ENCODE measurements at regions not wholly inside any gene's neighbourhood (a gene's known extent, or its start where the extent isn't known, plus 50 kb on each side); places are given as distances from the start of the nearest gene placed in this dataset.

GRCh38 chr22:49406047-49406650, 421.5 kb downstream of the BRD1 start:
- POLR2A ChIA-PET (ENCODE audit: unreplicated experiment), result no interaction called here
- no peak for DNase-seq
- no TSS peak for BruUV-seq (replicated peaks)

More at GRCh38 chr22:49406047-49406650, 421.5 kb downstream of the BRD1 start:
- WGBS, 2 experiments (ENCODE audit: extremely low coverage in 2 of 2, insufficient read length in 1 of 2), result 56% methylated on average over 6 of the region's 14 CpGs; no CpG with 5 or more reads in 1 of the 2 experiments
- Histone ChIP-seq H3K9me1 (ENCODE audit: insufficient read depth, low read length) (no peaks in the 10 kb centered on the region), H2AFZ (replicated peaks; ENCODE audit: low read length, poor library complexity) (no peak overlapping the region), H4K20me1 (ENCODE audit: insufficient read depth, low read length) (no peaks in the 10 kb centered on the region), H3K27me3 (ENCODE audit: control insufficient read depth, insufficient read depth, low read length) (no peaks in the 10 kb centered on the region), H3K23ac (ENCODE audit: low read depth, low read length) (no peak overlapping the region), H2AK5ac (ENCODE audit: low read depth, low read length) (no peak overlapping the region), H2BK120ac (ENCODE audit: low read depth, low read length) (no peak overlapping the region), H4K5ac (ENCODE audit: low read depth, low read length) (no peak overlapping the region), H4K8ac (ENCODE audit: low read depth in 2 of 2, low read length in 2 of 2) (no peak overlapping the region), H3K27ac (ENCODE audit: insufficient read depth, low read length) (no peak overlapping the region), H3K4me3 (ENCODE audit: insufficient read depth, low read depth, low read length) (no peak overlapping the region), H3K79me1 (ENCODE audit: low read depth in 1 of 2, low read length in 2 of 2) (no peaks in the 10 kb centered on the region), H3K9ac (ENCODE audit: low read depth, low read length) (no peak overlapping the region), H3K18ac (ENCODE audit: low read depth, low read length) (no peak overlapping the region), H3K4ac (ENCODE audit: low read depth, low read length) (no peak overlapping the region), H3K4me2 (ENCODE audit: low read depth, low read length) (no peak overlapping the region), H3K36me3 (ENCODE audit: control insufficient read depth, insufficient read depth, low read length) (no peaks in the 10 kb centered on the region), H3K4me1 (ENCODE audit: control insufficient read depth, insufficient read depth, low read length) (no peaks in the 10 kb centered on the region), H3K56ac (ENCODE audit: extremely low read depth, insufficient read depth, low read length) (no peak overlapping the region), H3K9me3 (ENCODE audit: control insufficient read depth, insufficient read depth, low read length) (peaks cover 42% of the 10 kb centered on the region), H2BK5ac (ENCODE audit: low read depth, low read length, poor library complexity, severe bottlenecking) (no peak overlapping the region), H3K14ac (replicated peaks; ENCODE audit: low read depth, low read length) (no peak overlapping the region), H2BK20ac (ENCODE audit: low read depth, low read length) (no peak overlapping the region), H2BK15ac (ENCODE audit: low read depth, low read length) (no peak overlapping the region), H4K91ac (ENCODE audit: insufficient read depth, low read depth, low read length) (no peak overlapping the region), H2AK9ac (replicated peaks; ENCODE audit: low read depth, low read length, poor library complexity) (no peak overlapping the region)
- no peak for TF ChIP-seq ELK1 (IDR thresholded peaks at IDR 0.05; ENCODE audit: borderline replicate concordance, low read depth, low read length)
- TF ChIP-seq CEBPB (IDR thresholded peaks at IDR 0.05; ENCODE audit: low read depth, low read length), result no peak
- no peak for TF ChIP-seq SMC3 (IDR thresholded peaks at IDR 0.05; ENCODE audit: low read depth, low read length)
- TF ChIP-seq, protein P1, sequence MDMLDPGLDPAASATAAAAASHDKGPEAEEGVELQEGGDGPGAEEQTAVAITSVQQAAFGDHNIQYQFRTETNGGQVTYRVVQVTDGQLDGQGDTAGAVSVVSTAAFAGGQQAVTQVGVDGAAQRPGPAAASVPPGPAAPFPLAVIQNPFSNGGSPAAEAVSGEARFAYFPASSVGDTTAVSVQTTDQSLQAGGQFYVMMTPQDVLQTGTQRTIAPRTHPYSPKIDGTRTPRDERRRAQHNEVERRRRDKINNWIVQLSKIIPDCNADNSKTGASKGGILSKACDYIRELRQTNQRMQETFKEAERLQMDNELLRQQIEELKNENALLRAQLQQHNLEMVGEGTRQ (IDR thresholded peaks at IDR 0.05; ENCODE audit: low read depth, low read length), result no peak
- TF ChIP-seq MAFK (IDR thresholded peaks at IDR 0.05; ENCODE audit: low read depth, low read length), result no peak
- TF ChIP-seq POLR2A (IDR thresholded peaks at IDR 0.05; ENCODE audit: low read depth, low read length), result no peak
- TF ChIP-seq BHLHE40 (IDR thresholded peaks at IDR 0.05; ENCODE audit: low read depth, low read length), result no peak
- no peak for TF ChIP-seq RFX5 (IDR thresholded peaks at IDR 0.05; ENCODE audit: low read depth, low read length)
- no peak for TF ChIP-seq MXI1 (IDR thresholded peaks at IDR 0.05; ENCODE audit: borderline replicate concordance, low read depth, low read length)
- TF ChIP-seq CHD1 (IDR thresholded peaks at IDR 0.05; ENCODE audit: low read depth, low read length), result no peak
- no peak for TF ChIP-seq NFE2L2 (IDR thresholded peaks at IDR 0.05; ENCODE audit: low read depth, low read length)
- TF ChIP-seq FOS (IDR thresholded peaks at IDR 0.05; ENCODE audit: low read depth, low read length), result no peak
- TF ChIP-seq, protein P2, sequence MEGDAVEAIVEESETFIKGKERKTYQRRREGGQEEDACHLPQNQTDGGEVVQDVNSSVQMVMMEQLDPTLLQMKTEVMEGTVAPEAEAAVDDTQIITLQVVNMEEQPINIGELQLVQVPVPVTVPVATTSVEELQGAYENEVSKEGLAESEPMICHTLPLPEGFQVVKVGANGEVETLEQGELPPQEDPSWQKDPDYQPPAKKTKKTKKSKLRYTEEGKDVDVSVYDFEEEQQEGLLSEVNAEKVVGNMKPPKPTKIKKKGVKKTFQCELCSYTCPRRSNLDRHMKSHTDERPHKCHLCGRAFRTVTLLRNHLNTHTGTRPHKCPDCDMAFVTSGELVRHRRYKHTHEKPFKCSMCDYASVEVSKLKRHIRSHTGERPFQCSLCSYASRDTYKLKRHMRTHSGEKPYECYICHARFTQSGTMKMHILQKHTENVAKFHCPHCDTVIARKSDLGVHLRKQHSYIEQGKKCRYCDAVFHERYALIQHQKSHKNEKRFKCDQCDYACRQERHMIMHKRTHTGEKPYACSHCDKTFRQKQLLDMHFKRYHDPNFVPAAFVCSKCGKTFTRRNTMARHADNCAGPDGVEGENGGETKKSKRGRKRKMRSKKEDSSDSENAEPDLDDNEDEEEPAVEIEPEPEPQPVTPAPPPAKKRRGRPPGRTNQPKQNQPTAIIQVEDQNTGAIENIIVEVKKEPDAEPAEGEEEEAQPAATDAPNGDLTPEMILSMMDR (conservative IDR thresholded peaks at IDR 0.05; ENCODE audit: low read depth, low read length), result no peak
- dilution Hi-C loops (cut with HindIII; ENCODE audit: low sequenced_read_pairs, unreplicated experiment) (no loop called here), in situ Hi-C loops (cut with MboI; ENCODE audit: low sequenced_read_pairs) (no loop called here), intact Hi-C loops (cut with micrococcal nuclease) (no loop called here)
- CTCF ChIA-PET, result no interaction called here
- no peak for ATAC-seq (ENCODE audit: low read depth)

All from IMR-90 (cell line).